Left kidney (tissue), 1 donor: ENCODE measurements at regions not wholly inside any gene's neighbourhood (a gene's known extent, or its start where the extent isn't known, plus 50 kb on each side); places are given as distances from the start of the nearest gene placed in this dataset.
"Not testable (repeated sequence)": the region's sequence is repeated elsewhere in the genome, so short reads cannot be mapped to it uniquely, and the experiment has no call there.

Experiments
- DNase-seq: peaks from one replicate; pipeline ENCODE4 v3.0.0-alpha.2; 2013

DNA sequence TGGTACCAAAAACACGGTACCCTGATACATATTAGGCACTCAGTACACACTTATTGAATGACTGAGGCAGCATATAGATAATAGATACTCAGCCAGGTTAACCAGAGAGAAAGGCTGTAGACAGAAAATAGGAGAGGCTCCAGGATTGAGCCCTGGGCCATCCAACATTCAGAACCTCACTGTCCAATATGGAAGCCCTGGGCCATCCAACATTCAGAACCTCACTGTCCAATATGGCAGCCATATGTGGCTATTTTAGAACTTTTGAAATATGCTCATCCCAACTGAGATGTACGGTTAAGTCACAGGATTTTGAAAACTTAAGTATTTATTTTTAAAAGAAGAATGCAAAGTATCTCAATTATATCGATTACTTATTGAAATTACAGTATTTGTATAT lies 142.5 kb upstream of the ID4 start:
- no peak for DNase-seq

DNA sequence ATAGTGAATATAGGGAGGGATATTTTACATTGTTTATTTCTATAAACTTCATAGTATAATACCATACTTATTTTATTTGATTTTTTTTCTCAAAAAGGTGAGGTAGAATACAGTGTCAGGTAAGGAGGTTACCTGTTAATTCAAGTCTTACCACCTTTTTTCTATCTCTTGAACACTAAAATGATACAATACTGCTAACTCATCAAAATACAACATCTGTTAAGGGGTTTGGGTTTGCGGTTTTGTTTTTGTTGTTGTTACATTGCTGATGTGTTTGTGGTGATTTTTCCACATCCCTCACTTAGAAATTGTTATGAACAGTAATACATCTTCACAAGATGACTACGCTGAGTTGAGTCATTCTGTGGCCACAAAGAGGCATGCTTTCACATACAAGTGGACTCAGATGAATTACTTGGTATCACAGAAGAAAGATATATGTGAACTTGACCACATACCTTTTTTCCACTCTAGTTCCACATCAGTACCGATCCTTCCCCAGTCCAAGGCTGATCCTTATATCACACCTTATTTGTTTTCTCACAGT lies 139.4 kb upstream of the ID4 start:
- no peak for DNase-seq

GRCh38 chr6:19699932-19700331 lies 137.2 kb upstream of the ID4 start:
- DNase-seq, result no peak

GRCh38 chr6:19705606-19706005 lies 131.6 kb upstream of the ID4 start:
- DNase-seq, result no peak

DNA sequence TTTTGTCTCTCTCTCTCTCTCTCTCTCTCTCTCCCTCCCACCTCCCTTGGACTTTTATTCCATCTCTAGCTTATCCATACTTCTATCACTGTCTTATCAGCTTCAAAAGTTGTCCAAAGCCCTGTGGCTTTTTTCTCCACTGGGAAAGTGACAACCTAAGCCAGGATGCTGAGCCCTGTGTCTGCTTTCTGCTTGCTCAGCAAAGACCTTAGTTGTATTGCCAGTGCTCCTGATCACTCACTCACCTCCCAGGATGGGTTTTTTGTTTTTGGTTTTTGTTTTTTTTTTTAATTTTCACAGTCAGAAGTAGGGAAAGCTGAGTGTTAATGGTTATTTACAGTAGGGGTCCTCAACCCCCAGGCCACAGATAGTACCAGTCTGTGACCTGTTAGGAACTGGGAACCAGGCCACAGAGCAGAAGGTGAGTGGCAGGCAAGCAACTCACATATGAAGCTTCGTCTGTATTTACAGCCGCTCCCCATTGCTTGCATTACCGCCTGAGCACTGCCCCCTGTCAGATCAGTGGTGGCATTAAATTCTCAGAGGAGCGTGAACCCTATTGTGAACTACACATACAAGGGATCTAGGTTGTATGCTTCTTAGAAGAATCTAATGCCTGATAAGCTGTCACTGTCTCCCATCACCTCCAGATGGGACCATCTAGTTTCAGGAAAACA lies 125.0 kb upstream of the ID4 start:
- DNase-seq, result no peak

- DNase-seq, result no peak
Observed at GRCh38 chr6:19712998-19713397, 124.2 kb upstream of the ID4 start.

DNA sequence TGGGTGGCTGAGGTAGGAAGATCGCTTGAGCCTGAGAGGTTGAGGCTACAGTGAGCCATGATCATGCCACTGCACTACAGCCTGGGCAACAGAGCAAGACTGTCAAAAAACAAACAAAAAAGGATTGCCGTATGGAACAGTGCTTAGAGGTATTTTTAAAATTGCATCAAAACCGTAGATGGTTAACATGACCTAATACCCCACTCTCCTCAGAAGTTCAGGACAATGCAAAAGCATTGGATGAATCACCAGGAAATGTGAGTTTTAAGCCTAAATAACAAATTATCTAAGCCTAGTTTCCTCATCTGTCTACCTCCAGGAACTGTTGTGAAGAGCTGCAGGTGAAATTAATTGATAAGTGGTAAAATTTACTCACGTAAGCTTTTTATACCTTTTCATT lies 123.8 kb upstream of the ID4 start:
- no peak for DNase-seq

- no peak for DNase-seq
Observed at GRCh38 chr6:19713984-19714383, 123.2 kb upstream of the ID4 start.

DNA sequence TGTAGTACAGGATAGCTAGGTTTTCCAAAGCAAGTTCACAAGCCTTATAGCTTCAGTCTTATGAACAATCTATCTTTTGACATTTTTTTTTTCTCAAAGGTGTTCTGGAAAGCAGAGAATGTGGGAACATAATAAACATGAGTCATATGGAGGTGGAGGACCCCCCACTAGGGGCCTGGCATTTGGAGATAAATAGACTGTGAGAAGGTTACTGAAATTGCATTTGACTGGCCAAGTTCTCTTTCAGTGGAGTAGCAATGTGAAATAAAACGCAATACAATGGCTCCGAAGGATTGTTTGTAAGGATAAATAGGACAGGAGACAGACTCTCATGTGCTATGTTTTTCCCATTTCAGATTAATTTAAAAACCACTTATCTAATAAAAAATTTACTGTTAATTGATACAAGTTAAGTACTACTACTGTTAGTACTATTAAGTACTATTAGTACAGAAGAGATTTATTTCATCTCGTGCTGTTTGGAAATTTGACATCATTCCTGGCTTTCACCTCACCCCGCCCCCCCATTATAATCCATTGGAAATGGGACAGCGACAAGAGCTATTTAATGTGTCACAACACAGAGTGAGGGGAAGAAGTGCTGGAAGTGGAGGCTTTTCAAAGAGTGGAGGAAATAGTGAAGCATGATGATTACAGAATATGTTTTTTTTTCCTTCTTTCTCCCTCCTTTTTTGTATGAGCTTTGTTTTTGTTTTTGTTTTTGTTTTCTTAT lies 122.6 kb upstream of the ID4 start:
- no peak for DNase-seq

GRCh38 chr6:19715167-19715551 lies 122.0 kb upstream of the ID4 start:
- DNase-seq, result no peak

GRCh38 chr6:19719691-19720128 lies 117.5 kb upstream of the ID4 start:
- peak; percentile 31 for DNase-seq

- DNase-seq, result no peak
Observed at GRCh38 chr6:19721766-19722377, 115.3 kb upstream of the ID4 start.

GRCh38 chr6:19722999-19723398 lies 114.2 kb upstream of the ID4 start:
- no peak for DNase-seq

DNA sequence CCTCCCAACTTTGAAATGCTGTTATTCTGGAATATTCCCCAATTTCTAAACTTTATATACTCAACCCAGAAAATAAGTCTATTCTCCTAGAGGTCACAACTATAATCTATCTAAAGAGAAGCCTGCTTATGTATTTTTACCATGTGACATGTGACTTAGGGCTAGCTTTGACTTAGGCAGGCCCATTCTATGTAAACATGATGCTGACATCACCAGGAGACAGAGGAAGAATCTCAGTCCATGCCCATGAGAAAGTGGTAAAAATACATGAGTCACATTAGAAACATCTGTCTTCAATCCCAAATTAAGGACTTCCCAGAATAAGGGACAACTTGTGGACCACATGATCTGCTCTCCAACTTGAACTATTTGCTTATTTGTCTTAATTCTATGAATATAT lies 113.6 kb upstream of the ID4 start:
- no peak for DNase-seq

DNA sequence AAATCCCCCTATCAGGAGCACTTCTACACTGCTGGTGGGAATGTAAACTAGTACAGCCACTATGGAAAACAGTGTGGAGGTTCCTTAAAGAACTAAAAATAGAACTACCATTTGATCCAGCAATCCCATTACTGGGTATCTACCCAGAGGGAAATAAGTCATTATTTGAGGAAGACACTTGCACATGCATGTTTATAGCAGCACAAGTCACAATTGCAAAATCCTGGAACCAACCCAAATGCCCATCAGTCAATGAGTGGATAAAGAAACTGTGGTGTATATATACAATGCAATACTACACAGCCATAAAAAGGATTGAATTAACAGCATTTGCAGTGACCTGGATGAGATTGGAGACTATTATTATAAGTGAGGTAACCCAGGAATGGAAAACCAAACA lies 111.7 kb upstream of the ID4 start:
- not testable (repeated sequence) for DNase-seq

DNA sequence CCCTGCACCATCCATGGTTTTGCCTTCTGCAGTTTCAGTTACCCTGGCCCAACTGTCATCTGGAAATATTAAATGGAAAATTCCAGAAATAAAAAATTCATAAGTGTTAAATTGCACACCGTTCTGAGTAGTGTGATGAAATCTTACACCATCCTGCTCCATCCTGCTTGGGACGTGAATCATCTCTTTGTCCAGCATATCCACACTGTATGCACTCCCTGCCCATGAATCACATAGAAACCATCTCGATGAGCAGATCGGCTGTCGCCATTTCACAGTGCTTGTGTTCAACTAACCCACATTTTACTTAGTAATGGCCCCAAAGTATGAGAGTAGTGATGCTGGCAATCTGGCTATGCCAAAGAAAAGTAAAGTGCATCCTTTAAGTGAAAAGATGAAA lies 105.9 kb upstream of the ID4 start:
- DNase-seq, result no peak

GRCh38 chr6:19734061-19734460 lies 103.1 kb upstream of the ID4 start:
- no peak for DNase-seq

- no peak for DNase-seq
Observed at GRCh38 chr6:19734519-19734918, 102.7 kb upstream of the ID4 start.

DNA sequence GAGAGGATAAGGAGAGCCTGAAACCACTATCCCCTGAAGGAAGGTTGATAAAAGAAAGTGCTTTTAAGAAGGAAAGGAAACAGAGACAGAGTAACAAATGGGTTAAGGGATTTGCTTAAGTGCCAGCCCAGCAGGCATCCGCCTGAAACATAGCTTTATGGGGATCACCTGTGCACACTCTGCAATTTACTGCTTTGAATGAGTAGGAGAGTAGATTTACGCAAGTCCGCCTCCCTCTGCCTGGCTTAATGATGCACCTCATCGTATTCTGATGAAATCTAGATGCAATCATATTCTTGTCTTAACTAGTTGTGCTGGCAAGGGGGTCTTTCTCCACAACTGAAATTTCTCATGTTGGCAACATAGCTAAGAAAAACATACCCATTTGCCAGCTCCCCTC lies 101.1 kb upstream of the ID4 start:
- DNase-seq, result no peak

DNA sequence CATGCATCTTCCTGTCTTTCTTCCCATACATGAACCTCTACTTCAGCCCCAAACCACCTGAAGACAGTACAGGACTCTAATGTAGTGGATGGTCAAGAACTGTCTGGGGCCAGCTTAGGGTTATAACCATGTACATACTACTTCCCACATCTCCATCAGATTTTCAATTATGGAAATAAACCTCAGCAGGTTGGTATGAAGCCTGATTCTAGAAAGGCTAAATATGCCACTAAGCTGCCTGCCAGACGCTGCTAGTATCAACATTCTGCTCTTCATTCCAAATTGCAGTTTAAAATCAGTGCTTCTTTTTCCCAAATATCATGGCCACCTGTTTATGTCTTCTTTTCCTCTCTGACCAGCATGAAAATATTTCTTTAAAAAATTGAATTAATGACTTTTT lies 99.2 kb upstream of the ID4 start:
- no peak for DNase-seq

- no peak for DNase-seq
Observed at GRCh38 chr6:19749722-19750121, 87.4 kb upstream of the ID4 start.

GRCh38 chr6:19752746-19753145 lies 84.4 kb upstream of the ID4 start:
- no peak for DNase-seq

DNA sequence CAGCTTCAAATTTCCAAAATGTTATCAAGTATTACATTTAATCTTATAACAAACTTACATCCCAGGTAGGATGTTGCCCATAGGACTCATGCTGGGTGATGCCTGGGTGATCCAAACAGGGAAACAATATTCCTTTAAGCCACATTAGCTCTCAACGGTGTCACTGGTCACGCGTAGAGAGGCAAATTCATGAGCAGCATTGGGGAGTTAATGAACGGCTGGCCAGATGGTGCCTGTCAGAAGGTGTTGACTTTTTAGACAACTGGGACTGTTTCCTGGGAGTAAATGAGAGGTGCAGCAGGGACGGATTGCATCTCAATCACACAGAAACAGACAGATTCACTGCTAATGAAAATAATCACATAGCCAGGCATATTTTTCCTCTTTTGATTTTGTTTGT lies 83.3 kb upstream of the ID4 start:
- peak; percentile 78 for DNase-seq
